Esophagus squamous epithelium (tissue), 5 donors: ENCODE measurements at regions not wholly inside any gene's neighbourhood (a gene's known extent, or its start where the extent isn't known, plus 50 kb on each side); places are given as distances from the start of the nearest gene placed in this dataset.

ENCODE experiments used
- DNase-seq: peaks from one replicate; lab custom pipeline; 2025; lab: John Stamatoyannopoulos, UW
- H3K27ac ChIP-seq, 4 donors: fragments of 200-600 bp; sonication (generic); one replicate each; pipeline ENCODE4 v1.5.1; 2016 to 2019; ENCODE audit warnings: mild to moderate bottlenecking in 1 of 4
- H3K27me3 ChIP-seq, 4 donors: fragments of 200-600 bp; sonication (generic); 1 replicate in 3 of 4; 2 replicates in 1 of 4; pipeline versions ENCODE4 v1.5.1 to v1.6.0; 2017 to 2021; ENCODE audit warnings: antibody characterized with exemption in 1 of 4
- H3K36me3 ChIP-seq, 3 donors: fragments of 200-600 bp; sonication (generic); one replicate each; pipeline ENCODE4 v1.5.1; 2016 to 2019
- H3K4me1 ChIP-seq, 3 donors: fragments of 200-600 bp; sonication (generic); one replicate each; pipeline ENCODE4 v1.5.1; 2017 to 2019
- H3K4me3 ChIP-seq, 4 donors: fragments of 200-600 bp; sonication (generic); 1 replicate in 3 of 4; 2 replicates in 1 of 4; pipeline ENCODE4 v1.5.1; 2016 to 2019; ENCODE audit warnings: mild to moderate bottlenecking in 2 of 4, moderate library complexity in 1 of 4
- H3K9me3 ChIP-seq, 3 donors: fragments of 200-600 bp; sonication (generic); one replicate each; pipeline ENCODE4 v1.5.1; 2016 to 2019
- POLR2A ChIP-seq, 4 donors: fragments of 450-650 bp; IDR thresholded peaks; one replicate each; pipeline ENCODE4 v1.6.1; 2017; ENCODE audit warnings: antibody characterized with exemption in 4 of 4, mild to moderate bottlenecking in 4 of 4, moderate library complexity in 3 of 4
- WGBS, 2 donors: methylation state at CpG; one replicate each; pipeline ENCODE4 v1.1.5; 2018; 5-methylcytosine and 5-hydroxymethylcytosine counted together
- intact Hi-C: fragments of 100-400 bp; cut with DNase I; formaldehyde crosslinking; loops from one replicate; pipeline ENCODE4 v1.15.0; 2022
- TF ChIP-seq, protein P1 (sequence below), 6 experiments: fragments of 450-650 bp in 4 of 6; fragments of 200-600 bp in 2 of 6; sonication (generic) in 2 of 6; IDR thresholded peaks; one replicate each; pipeline ENCODE4 v1.5.1; 2016 to 2019; ENCODE audit warnings: antibody characterized with exemption in 6 of 6, mild to moderate bottlenecking in 4 of 6, moderate library complexity in 4 of 6
- donor health status: DM: yes; HTN: yes; CAD: no.

GRCh38 chr4:183801457-183802165, 103.5 kb upstream of the STOX2 start:
- Histone ChIP-seq H3K27ac (peak overlapping the region in 2 of 4 donors; percentile 0 to 40), H3K36me3 (no peaks in the 10 kb centered on the region), H3K9me3 (no peaks in the 10 kb centered on the region), H3K4me1 (peaks cover 10 to 55% (median 10%) of the 10 kb centered on the region in 3 donors), H3K27me3 (peaks cover 0 to 37% (median 0%) of the 10 kb centered on the region in 4 donors), H3K4me3 (no peak overlapping the region)
- WGBS, 2 donors: 41 to 68% methylated on average over 8 of the region's 8 CpGs
- TF ChIP-seq, protein P1, sequence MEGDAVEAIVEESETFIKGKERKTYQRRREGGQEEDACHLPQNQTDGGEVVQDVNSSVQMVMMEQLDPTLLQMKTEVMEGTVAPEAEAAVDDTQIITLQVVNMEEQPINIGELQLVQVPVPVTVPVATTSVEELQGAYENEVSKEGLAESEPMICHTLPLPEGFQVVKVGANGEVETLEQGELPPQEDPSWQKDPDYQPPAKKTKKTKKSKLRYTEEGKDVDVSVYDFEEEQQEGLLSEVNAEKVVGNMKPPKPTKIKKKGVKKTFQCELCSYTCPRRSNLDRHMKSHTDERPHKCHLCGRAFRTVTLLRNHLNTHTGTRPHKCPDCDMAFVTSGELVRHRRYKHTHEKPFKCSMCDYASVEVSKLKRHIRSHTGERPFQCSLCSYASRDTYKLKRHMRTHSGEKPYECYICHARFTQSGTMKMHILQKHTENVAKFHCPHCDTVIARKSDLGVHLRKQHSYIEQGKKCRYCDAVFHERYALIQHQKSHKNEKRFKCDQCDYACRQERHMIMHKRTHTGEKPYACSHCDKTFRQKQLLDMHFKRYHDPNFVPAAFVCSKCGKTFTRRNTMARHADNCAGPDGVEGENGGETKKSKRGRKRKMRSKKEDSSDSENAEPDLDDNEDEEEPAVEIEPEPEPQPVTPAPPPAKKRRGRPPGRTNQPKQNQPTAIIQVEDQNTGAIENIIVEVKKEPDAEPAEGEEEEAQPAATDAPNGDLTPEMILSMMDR (IDR thresholded peaks at IDR 0.05): no peak
- TF ChIP-seq POLR2A (IDR thresholded peaks at IDR 0.05): no peak
- no peak for DNase-seq
- intact Hi-C loops: no loop called here

- no peaks in the 10 kb centered on the region for H3K36me3 ChIP-seq
- peak overlapping the region in 3 of 4 donors; percentile 30 to 49 (median 42) for H3K27ac ChIP-seq
- H3K4me1 ChIP-seq: peaks cover 0 to 16% (median 0%) of the 10 kb centered on the region in 3 donors
- H3K9me3 ChIP-seq: no peaks in the 10 kb centered on the region
- no peaks in the 10 kb centered on the region for H3K27me3 ChIP-seq
- intact Hi-C loops: no loop called here
- TF ChIP-seq POLR2A (IDR thresholded peaks at IDR 0.05): no peak
- TF ChIP-seq, protein P1 (IDR thresholded peaks at IDR 0.05): no peak
- 73 to 82% methylated on average over 6 to 8 of the region's 11 CpGs for WGBS, 2 donors
- H3K4me3 ChIP-seq: no peak overlapping the region
- DNase-seq: no peak
Observed at GRCh38 chr4:183806341-183806740, 98.8 kb upstream of the STOX2 start.

GRCh38 chr4:183807420-183808096, 97.5 kb upstream of the STOX2 start:
- TF ChIP-seq POLR2A (IDR thresholded peaks at IDR 0.05): no peak
- TF ChIP-seq, protein P1 (IDR thresholded peaks at IDR 0.05): no peak
- Histone ChIP-seq H3K4me3 (no peak overlapping the region), H3K9me3 (no peaks in the 10 kb centered on the region), H3K4me1 (peaks cover 0 to 7% (median 0%) of the 10 kb centered on the region in 3 donors), H3K27ac (peak overlapping the region in 3 of 4 donors; percentile 22 to 66 (median 27)), H3K36me3 (no peaks in the 10 kb centered on the region), H3K27me3 (no peaks in the 10 kb centered on the region)
- no peak for DNase-seq
- 66 to 86% methylated on average over 18 to 19 of the region's 19 CpGs for WGBS, 2 donors
- intact Hi-C loops: no loop called here

DNA sequence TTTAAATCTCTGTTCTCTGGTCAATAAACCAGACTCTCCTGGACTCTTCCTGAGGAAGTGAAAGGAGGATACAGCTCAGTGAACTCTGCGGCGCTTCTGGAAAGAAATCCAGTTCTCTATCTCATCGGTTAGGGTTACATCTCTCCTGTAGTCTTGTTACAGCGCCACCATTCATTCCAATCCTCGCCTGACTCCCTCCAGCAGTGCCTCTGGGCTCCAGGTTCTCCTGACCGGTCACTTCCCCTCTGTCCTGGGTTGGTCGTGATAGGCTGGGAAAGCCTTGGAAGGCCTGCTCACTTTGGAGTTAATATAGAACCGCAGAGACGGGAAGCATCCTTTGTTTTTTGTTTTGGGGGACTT, 97.0 kb upstream of the STOX2 start:
- Histone ChIP-seq H3K27me3 (no peaks in the 10 kb centered on the region), H3K27ac (peak overlapping the region in 3 of 4 donors; percentile 22 to 66 (median 27)), H3K9me3 (no peaks in the 10 kb centered on the region), H3K4me1 (peaks cover 0 to 7% (median 0%) of the 10 kb centered on the region in 3 donors), H3K36me3 (no peaks in the 10 kb centered on the region), H3K4me3 (no peak overlapping the region)
- TF ChIP-seq, protein P1 (IDR thresholded peaks at IDR 0.05): no peak
- TF ChIP-seq POLR2A (IDR thresholded peaks at IDR 0.05): no peak
- 61 to 71% methylated on average over 7 to 9 of the region's 9 CpGs for WGBS, 2 donors
- DNase-seq: no peak
- intact Hi-C loops: no loop called here

DNA sequence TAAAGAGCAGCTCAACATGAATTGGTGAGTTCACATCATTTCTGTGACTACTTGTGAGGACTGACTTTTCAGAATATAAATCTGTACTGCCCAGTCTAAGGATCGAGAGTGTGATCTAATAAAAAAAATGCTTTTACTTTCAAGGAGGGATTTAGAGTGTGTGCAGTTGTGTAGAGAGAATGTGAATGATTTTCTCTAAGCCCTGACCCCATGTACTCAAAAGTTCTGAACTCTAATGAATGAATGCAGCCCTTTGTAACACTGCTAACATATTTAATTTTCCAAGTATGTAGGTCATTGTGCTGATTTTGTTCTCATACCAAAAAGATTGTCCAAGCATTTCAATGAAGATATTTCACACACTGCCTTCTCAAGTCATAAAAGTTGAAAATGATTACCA, 92.5 kb upstream of the STOX2 start:
- intact Hi-C loops: no loop called here

More for the DNA sequence above, 92.5 kb upstream of the STOX2 start:
- Histone ChIP-seq H3K27ac (no peak overlapping the region), H3K4me1 (peaks cover 0 to 19% (median 0%) of the 10 kb centered on the region in 3 donors), H3K9me3 (no peaks in the 10 kb centered on the region), H3K4me3 (no peak overlapping the region), H3K27me3 (no peaks in the 10 kb centered on the region), H3K36me3 (no peaks in the 10 kb centered on the region)
- TF ChIP-seq, protein P1 (IDR thresholded peaks at IDR 0.05): no peak
- TF ChIP-seq POLR2A (IDR thresholded peaks at IDR 0.05): no peak
- no peak for DNase-seq
- WGBS, 2 donors: 60 to 71% methylated on average over 1 of the region's 1 CpG
